HG03342 (cell line): ENCODE measurements at regions not wholly inside any gene's neighbourhood (a gene's known extent, or its start where the extent isn't known, plus 50 kb on each side); places are given as distances from the start of the nearest gene placed in this dataset.

Experiments used
- ATAC-seq: cut with Tn5 transposase; IDR thresholded peaks from one replicate; pipeline ENCODE4 v1.9.1; 2021; ENCODE audit warnings: mild to moderate bottlenecking, moderate library complexity; ENCODE audit not compliant: unreplicated experiment

- ATAC-seq = no peak
Observed at GRCh38 chr4:133245226-133245625, 96.1 kb downstream of the PCDH10 start.
